Stimulated activated CD4-positive, alpha-beta T cell treated with anti-CD3 and anti-CD28 coated beads, Interleukin-4, amount 100 ng/mL, for 1 hour (primary cell): ENCODE measurements at regions not wholly inside any gene's neighbourhood (a gene's known extent, or its start where the extent isn't known, plus 50 kb on each side); places are given as distances from the start of the nearest gene placed in this dataset.
"Not testable (repeated sequence)": the region's sequence is repeated elsewhere in the genome, so short reads cannot be mapped to it uniquely, and the experiment has no call there.

ENCODE experiments used
- DNase-seq: peaks from one replicate; pipeline ENCODE4 v3.0.0-alpha.2; 2020

GRCh38 chr1:43039228-43040055 lies 80.8 kb upstream of the SLC2A1 start:
- DNase-seq, result no peak

DNA sequence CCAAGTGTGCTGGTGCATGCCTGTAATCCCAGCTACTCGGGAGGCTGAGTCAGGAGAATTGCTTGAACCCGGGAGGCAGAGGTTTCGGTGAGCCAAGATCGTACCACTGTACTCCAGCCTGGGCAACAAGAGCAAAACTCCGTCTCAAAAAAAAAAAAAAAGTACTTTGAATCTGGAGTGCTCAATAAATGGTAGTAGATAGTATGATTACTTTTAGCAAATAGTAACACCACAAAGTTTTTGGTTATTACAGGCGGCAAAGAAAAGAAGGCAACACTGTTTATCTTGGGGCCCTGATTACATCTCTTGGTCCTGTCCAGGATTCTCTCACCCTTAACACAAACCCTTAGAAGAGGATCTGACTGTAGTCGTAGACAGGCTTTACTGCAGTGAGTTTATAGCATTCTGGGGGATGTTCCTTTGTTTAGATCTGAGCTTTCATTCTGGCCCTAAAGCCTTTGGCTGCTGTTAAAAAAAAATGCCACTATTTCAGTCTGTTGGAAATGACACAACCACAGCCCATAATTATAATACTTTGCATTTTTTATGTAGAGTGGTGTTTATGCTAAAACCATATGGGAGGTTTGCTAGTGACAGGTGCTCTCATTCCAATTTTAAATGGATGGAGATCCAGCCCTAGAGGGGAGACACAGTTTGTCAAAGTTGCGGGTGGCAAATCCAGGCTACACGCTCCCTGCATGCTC lies 79.7 kb upstream of the SLC2A1 start:
- no peak for DNase-seq

DNA sequence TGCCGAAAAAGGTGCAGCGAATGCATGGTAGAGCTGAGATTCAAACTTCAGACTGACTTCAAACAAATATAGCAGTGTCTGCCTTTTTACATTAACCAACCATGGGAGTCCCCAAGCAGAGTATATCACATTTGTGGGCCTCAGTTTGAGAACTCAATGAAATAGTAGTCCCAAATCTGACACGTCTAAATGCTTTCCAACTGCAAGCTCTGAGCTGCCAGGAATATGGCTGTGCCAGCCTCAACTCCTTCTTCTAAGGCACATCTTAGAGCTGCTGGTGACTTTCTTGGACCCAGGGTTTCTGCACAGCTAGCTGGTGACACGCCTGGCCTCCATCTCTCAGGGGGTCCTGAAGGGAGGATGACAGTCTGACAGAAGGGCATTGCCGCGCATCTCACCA lies 78.8 kb upstream of the SLC2A1 start:
- DNase-seq, result no peak

- no peak for DNase-seq
These were observed 78.3 kb upstream of the SLC2A1 start for GRCh38 chr1:43036932-43037331.

DNA sequence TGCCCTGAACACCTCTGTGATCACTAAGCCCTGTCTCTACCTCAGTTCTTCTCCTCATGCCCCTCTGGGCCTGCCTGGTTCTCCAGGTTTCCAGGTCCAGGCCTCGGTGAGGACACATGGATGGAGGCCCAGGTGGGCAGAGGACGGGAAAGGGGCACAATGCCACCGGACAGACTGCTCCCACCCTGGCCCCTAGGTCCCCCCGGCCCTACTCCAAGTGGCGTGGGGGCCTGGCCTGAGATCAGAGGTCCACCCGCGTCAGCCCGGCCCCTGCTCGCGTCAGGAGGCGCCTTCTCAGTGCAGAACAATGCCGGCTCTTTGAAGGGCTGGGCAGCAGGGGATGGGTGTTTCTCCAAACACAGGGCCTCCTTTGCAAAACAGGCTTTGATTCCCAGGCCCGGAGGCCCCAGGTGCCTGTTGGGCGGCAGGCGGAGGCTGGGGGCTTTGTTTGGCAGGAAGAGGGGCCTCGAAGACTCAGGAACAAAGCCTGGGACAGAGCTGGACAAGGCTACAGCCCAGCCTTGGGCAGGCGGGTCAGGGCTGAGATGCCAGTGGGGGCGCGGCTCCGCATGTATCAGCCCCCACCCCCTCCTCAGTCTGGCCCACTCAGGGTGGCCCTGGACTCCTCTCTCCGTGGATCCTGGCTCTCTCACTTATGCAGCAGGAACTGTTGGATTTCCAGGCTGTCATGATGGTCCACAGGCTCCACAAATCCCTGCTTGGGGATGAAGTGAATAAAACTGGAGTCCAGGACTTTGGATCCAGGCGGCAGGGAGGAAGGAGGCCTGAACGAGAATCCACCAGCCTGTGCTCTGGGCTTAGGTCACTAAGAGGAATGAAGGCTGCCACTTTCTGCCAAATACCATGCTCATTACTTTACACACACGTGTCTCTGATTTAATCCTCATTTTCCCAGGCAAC lies 77.4 kb upstream of the SLC2A1 start:
- DNase-seq, result no peak

- DNase-seq, result no peak
These were observed 76.1 kb upstream of the SLC2A1 start for GRCh38 chr1:43034778-43035177.

- no peak for DNase-seq
These were observed 75.6 kb upstream of the SLC2A1 start for GRCh38 chr1:43034195-43034658.

- no peak for DNase-seq
These were observed 72.9 kb upstream of the SLC2A1 start for GRCh38 chr1:43031316-43032203.

- no peak for DNase-seq
These were observed 66.2 kb upstream of the SLC2A1 start for GRCh38 chr1:43024905-43025304.

- no peak for DNase-seq
These were observed 63.1 kb upstream of the SLC2A1 start for GRCh38 chr1:43021547-43022474.

GRCh38 chr1:43019226-43019625 lies 60.6 kb upstream of the SLC2A1 start:
- no peak for DNase-seq

DNA sequence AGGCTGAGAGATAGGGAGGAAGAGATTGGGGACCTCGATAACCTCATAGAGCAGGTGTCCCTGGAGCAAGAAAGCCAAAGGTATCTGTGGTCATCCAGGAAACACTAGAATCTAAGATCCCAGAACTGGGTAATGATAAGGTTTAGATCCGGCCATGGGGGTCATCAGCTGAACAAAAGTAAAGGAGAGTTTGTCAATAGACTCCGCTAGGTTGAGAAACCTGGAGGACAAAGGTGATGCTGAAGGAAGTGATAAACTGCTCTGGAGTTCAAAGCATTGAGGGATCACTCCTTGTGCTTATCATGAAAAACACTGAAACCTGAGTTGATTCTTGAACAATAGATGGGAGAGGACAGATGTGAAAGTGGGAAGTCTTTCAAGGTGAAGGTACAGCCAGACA lies 59.5 kb upstream of the SLC2A1 start:
- no peak for DNase-seq

- no peak for DNase-seq
These were observed 56.6 kb upstream of the SLC2A1 start for GRCh38 chr1:43015269-43015668.

DNA sequence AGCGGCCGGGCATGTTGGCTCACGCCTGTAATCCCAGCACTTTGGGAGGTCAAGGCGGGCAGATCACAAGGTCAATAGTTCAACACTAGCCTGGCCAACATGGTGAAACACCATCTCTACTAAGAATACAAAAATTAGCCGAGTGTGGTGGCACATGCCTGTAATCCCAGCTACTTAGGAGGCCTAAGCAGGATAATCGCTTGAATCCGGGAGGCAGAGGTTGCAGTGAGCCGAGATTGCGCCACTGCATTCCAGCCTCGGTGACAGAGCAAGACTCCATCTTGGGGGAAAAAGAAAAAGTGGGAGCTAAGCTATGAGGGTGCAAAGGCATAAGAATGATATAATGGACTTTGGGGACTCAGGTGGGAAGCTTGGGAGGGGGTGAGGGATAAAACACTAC lies 55.9 kb upstream of the SLC2A1 start:
- not testable (repeated sequence) for DNase-seq

- no peak for DNase-seq
These were observed 52.4 kb upstream of the SLC2A1 start for GRCh38 chr1:43011020-43011419.

DNA sequence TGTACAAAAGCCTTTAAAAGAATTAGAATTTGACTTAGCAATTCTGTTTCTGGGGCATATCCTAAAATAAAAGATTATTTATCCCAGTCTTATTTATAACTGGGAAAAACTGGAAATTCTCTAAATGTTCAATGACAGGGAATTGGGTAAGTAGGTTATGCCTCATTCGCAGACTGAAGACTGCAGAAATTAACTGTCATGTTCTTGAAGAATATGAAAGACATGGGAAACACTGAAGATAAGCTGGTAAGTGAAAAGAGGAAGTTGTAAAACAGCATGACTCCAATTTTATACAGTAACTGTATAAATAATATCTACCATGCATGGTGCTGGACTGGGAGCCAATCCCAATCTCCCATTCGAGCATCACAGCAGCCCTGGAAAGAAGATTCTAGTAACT lies 50.6 kb upstream of the SLC2A1 start:
- DNase-seq, result no peak

DNA sequence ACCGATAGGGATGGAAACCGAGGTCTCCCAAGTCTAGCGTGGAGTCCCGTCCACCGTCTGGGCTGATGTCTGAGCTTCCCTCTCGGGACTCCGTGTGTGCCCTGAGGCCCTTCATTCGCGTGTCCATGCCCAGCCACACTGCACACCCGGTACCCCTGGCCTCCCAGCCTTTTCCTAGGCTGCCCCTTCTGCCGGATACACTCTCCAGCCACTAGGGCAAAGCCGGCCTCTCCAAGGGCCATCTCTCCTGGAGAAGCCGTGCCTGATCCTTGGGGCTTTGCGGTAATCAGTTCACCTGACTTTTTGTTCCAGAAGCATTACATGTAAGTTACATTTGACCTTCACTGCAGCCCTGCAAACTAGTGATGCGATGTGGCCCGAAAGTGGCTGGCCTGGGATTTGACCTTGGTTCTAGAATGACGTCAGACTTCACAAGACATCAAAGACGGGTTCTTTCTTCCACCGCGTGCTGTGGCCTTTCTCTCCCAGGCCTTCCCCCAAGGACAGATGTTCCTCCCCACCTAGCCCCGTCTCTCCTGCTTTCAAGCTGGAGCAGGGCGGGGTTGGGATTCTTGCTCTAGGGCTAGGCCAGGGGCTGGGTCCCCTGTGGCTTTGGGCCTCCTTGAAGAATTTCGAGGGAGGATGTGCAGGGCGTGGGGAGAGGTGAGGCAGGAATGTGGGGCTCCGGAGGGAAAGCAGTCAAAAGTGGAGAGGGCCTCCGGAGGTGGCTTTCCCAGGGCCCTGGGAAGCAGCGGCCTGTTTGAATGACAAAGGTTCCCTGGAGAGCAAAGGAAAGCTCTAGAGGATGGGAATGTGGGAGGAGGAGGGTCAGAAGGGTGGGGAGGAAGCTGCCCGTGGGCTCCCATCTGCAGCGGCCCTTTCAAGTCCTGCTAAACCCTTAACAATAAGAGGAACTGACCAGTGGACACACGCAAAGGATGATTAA lies 49.7 kb upstream of the SLC2A1 start:
- no peak for DNase-seq
